Left ventricle myocardium inferior (tissue), 1 donor: ENCODE measurements at regions not wholly inside any gene's neighbourhood (a gene's known extent, or its start where the extent isn't known, plus 50 kb on each side); places are given as distances from the start of the nearest gene placed in this dataset.

Experiments used
- DNase-seq: peaks from one replicate; pipeline ENCODE4 v3.0.0-alpha.2; 2020
- H3K27ac ChIP-seq: fragments of 200-600 bp; replicated peaks from 2 replicates; pipeline ENCODE4 v1.8.0; 2021
- H3K27me3 ChIP-seq: fragments of 200-600 bp; 2 replicates; pipeline ENCODE4 v1.8.0; 2021; ENCODE audit warnings: low read depth
- H3K36me3 ChIP-seq: fragments of 200-600 bp; 2 replicates; pipeline ENCODE4 v1.8.0; 2021
- H3K4me1 ChIP-seq: fragments of 200-600 bp; 2 replicates; pipeline ENCODE4 v1.8.0; 2021
- H3K4me3 ChIP-seq: fragments of 200-600 bp; 2 replicates; pipeline ENCODE4 v1.8.0; 2021; ENCODE audit warnings: mild to moderate bottlenecking, moderate library complexity
- H3K9me3 ChIP-seq: fragments of 200-600 bp; replicated peaks from 2 replicates; pipeline ENCODE4 v1.8.0; 2021
- CTCF ChIP-seq: fragments of 200-600 bp; IDR thresholded peaks from 2 replicates; pipeline ENCODE4 v1.8.0; 2021; ENCODE audit warnings: antibody characterized with exemption, mild to moderate bottlenecking, borderline replicate concordance
- intact Hi-C: fragments of 100-400 bp; cut with micrococcal nuclease; formaldehyde crosslinking; loops from one replicate; pipeline ENCODE4 v1.11.0; 2022
- donor health status: DM: no; HTN: yes; CAD: no; lungs with severe emphysema.

DNA sequence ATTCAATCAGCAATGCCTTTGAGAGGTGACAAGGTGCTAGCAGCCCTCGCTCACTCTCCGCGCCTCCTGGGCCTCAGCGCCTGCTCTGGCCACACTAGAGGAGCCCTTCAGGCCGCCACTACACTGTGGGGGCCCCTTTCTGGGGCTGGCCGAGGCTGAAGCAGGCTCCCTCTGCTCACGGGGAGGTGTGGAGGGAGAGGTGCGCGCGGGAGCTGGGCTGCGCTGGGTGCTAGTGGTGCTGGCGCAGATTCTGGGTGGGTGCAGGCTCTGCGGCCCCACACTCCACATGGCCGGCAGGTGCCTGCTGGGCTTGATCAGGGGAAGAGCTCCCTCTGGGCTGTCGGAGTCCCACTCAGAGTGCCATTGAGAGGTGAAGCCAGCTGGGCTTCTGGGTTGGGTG is 351.0 kb downstream of the GASK1B start:
- no peak for TF ChIP-seq CTCF
- H3K4me3 ChIP-seq: no peak overlapping the region
- H3K27ac ChIP-seq: no peak overlapping the region
- DNase-seq: no peak
- H3K9me3 ChIP-seq: peaks cover 12% of the 10 kb centered on the region
- H3K27me3 ChIP-seq: no peaks in the 10 kb centered on the region
- H3K4me1 ChIP-seq: no peaks in the 10 kb centered on the region
- intact Hi-C loops: no loop called here
- no peaks in the 10 kb centered on the region for H3K36me3 ChIP-seq

DNA sequence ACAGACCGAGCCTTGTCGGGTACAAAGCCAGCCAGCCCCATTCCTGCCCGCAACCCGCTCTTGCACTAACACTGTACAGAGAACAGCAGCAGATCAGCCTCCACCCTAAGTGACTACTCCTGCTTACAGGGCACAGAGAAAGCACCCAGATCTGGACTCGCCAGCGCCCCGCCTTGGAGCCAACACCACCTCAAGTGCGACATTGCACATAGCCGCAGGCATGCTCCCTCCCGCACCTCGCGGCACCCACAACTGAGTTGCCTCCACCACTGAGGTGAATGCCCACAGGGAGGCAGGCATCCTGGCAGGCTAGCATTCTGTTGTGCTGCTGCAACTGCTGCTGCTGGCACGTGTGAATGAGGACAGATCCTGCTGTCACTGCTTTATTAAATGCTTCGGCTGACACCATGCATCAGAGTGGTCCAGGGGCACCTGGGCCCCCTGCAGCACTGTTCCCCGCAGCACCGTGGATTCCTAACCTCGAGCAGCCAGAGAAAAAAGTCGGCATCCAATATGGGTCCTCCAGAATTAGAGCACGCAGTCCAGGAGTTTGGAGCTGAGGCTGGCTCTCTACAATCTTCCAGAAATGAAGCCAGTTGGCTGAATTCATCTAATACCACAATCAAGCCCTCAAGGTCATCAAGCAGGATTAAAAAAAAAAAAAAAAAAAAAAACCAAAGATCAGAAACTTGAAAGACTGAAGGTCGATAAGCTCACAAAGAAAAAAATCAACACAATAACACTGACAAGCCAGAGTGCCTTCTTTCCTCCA is 352.9 kb downstream of the GASK1B start:
- Histone ChIP-seq H3K27ac (no peak overlapping the region), H3K9me3 (no peaks in the 10 kb centered on the region), H3K4me1 (no peaks in the 10 kb centered on the region), H3K4me3 (no peak overlapping the region), H3K36me3 (no peaks in the 10 kb centered on the region), H3K27me3 (no peaks in the 10 kb centered on the region)
- no peak for TF ChIP-seq CTCF
- intact Hi-C loops: no loop called here
- no peak for DNase-seq

DNA sequence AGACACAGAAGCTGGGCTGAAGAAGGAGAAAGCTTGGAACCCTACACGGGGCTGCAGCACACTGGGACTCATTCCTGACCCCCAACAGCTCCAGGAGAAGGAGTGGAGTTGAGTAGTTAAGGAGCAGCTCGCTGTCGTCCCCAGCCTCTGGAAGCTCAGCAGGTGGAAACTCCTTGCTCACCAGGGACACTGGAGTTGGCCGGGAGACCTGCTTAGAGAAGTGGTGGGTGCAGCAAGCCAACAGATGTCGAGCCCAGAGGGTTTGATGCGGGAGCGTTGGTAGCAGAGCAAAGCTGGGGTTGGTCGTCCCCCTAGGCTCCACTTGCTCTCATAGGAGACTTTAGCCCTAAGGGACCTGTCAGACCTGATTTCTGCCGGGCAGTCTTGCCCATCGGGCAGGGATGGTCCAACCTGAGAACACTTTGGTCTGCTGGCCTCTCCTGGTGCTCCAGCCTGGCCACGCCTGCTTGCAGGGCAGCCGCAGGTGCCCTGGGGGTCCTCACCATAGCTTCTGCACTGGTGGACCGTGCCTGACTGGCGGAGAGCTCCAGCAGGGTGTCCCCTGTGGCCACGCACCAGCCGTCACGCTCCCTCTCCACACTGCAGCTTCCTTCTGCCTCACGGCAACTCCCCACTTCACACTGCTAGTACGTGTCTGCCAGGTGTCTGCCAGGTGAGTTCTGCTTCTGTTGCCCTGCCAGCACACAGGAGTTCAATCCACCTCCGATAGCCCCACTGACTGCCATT is 353.7 kb downstream of the GASK1B start:
- no peaks in the 10 kb centered on the region for H3K27me3 ChIP-seq
- TF ChIP-seq CTCF: no peak
- no peaks in the 10 kb centered on the region for H3K36me3 ChIP-seq
- no peaks in the 10 kb centered on the region for H3K4me1 ChIP-seq
- H3K4me3 ChIP-seq: no peak overlapping the region
- no peak for DNase-seq
- intact Hi-C loops: no loop called here
- no peak overlapping the region for H3K27ac ChIP-seq
- no peaks in the 10 kb centered on the region for H3K9me3 ChIP-seq

DNA sequence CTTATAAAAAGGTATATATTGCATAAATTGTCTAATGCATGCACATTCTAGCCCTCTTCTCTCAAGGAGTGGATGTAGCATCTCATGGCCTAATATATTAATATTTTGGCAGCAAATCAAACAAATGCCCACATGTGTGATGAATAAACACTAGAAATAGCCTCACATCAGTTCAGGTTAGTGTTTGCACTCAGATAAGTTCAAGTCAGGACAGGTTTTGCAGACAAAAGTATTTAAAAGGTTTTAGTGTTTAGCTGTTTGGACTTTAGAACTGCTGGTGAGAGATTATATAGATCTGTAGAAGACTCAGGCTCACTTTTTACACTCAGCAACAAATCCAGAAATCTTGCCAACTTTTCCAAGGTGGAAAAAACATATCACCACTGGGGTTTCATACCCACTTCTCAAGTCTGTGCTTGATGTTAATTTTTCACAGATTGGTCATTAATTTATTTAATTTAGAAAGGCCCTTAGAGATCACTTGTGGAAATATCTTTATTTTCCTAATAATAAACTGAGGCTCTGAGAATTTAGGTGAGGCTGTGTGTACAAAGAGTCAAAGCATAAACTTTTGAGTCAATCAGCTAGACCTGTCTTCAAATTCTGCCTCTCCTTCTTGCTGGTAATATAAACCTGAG is 362.6 kb downstream of the GASK1B start:
- no peak for TF ChIP-seq CTCF
- Histone ChIP-seq H3K4me1 (no peaks in the 10 kb centered on the region), H3K27ac (no peak overlapping the region), H3K9me3 (peaks cover 14% of the 10 kb centered on the region), H3K4me3 (no peak overlapping the region), H3K36me3 (no peaks in the 10 kb centered on the region), H3K27me3 (no peaks in the 10 kb centered on the region)
- intact Hi-C loops: no loop called here
- no peak for DNase-seq

DNA sequence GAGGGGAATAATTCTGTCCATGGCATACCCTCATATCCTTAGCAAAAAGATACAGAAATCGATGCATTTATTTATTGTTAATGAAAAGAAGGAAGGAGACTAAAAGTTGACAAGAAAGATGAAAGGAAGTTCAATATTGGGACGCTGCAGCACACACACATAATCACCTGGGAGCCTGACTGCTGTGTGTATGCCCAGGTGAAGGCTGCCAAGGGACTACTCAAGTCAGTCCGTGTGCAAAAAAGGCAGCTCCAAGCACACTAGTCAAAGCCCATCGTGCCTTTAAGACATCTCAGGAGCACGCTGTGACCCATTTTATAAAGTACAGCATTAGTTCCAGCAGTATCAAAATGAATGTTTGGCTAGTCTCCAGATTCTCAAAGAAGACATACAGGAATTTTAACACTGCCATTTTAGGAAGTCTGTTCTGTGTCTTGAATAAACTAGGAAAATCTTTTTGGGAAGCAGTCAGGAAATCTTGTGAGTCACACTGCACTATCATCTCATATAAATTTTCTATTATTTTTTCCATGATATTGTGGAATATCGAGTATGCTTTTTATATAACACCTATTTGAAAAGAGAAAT is 363.9 kb downstream of the GASK1B start:
- Histone ChIP-seq H3K27me3 (no peaks in the 10 kb centered on the region), H3K4me1 (no peaks in the 10 kb centered on the region), H3K36me3 (no peaks in the 10 kb centered on the region), H3K9me3 (peaks cover 14% of the 10 kb centered on the region), H3K4me3 (no peak overlapping the region), H3K27ac (no peak overlapping the region)
- TF ChIP-seq CTCF: no peak
- DNase-seq: no peak
- intact Hi-C loops: no loop called here
